GM23338 (cell line): ENCODE measurements at regions not wholly inside any gene's neighbourhood (a gene's known extent, or its start where the extent isn't known, plus 50 kb on each side); places are given as distances from the start of the nearest gene placed in this dataset.

ENCODE experiments used
- EZH2 ChIP-seq: fragments of 200-600 bp; sonication (generic); IDR thresholded peaks from one replicate; pipeline ENCODE4 v1.8.0; 2017; ENCODE audit warnings: antibody characterized with exemption, mild to moderate bottlenecking, low read depth; ENCODE audit not compliant: unreplicated experiment
- TF ChIP-seq, protein P1 (sequence below), 2 experiments: fragments of 200-600 bp in 1 of 2; sonication (generic) in 1 of 2; conservative IDR thresholded peaks; 2 replicates each; pipeline versions ENCODE4 v1.5.1 to v1.6.1; 2016 to 2017; ENCODE audit warnings: antibody characterized with exemption in 2 of 2, low read depth in 2 of 2, mild to moderate bottlenecking in 2 of 2, moderate library complexity in 1 of 2
- TF ChIP-seq, protein P2 (sequence below): IDR thresholded peaks from one replicate; pipeline ENCODE4 v1.6.1; 2018; ENCODE audit warnings: antibody characterized with exemption; ENCODE audit not compliant: unreplicated experiment

DNA sequence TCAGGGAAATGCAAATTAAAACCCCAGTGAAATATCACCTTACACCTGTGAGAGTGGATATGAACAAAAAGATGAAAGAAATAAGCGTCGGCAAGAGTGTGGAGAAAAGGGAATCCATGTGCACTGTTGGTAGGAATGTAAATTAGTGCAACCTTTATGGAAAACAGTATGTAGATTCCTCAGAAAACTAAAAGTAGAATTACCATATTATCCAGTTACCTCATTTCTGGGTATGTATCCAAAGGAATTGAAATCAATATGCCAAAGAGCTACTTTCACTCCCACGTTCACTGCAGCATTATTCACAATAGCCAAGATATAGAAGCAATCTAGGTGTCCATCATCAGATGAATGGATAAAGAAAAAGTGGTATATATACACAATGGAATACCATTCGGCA lies 246.0 kb upstream of the ARHGAP20 start:
- TF ChIP-seq, protein P1, sequence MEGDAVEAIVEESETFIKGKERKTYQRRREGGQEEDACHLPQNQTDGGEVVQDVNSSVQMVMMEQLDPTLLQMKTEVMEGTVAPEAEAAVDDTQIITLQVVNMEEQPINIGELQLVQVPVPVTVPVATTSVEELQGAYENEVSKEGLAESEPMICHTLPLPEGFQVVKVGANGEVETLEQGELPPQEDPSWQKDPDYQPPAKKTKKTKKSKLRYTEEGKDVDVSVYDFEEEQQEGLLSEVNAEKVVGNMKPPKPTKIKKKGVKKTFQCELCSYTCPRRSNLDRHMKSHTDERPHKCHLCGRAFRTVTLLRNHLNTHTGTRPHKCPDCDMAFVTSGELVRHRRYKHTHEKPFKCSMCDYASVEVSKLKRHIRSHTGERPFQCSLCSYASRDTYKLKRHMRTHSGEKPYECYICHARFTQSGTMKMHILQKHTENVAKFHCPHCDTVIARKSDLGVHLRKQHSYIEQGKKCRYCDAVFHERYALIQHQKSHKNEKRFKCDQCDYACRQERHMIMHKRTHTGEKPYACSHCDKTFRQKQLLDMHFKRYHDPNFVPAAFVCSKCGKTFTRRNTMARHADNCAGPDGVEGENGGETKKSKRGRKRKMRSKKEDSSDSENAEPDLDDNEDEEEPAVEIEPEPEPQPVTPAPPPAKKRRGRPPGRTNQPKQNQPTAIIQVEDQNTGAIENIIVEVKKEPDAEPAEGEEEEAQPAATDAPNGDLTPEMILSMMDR (conservative IDR thresholded peaks at IDR 0.05; ENCODE audit: low read depth in 2 of 2) = no peak
- TF ChIP-seq EZH2 = no peak
- TF ChIP-seq, protein P2, sequence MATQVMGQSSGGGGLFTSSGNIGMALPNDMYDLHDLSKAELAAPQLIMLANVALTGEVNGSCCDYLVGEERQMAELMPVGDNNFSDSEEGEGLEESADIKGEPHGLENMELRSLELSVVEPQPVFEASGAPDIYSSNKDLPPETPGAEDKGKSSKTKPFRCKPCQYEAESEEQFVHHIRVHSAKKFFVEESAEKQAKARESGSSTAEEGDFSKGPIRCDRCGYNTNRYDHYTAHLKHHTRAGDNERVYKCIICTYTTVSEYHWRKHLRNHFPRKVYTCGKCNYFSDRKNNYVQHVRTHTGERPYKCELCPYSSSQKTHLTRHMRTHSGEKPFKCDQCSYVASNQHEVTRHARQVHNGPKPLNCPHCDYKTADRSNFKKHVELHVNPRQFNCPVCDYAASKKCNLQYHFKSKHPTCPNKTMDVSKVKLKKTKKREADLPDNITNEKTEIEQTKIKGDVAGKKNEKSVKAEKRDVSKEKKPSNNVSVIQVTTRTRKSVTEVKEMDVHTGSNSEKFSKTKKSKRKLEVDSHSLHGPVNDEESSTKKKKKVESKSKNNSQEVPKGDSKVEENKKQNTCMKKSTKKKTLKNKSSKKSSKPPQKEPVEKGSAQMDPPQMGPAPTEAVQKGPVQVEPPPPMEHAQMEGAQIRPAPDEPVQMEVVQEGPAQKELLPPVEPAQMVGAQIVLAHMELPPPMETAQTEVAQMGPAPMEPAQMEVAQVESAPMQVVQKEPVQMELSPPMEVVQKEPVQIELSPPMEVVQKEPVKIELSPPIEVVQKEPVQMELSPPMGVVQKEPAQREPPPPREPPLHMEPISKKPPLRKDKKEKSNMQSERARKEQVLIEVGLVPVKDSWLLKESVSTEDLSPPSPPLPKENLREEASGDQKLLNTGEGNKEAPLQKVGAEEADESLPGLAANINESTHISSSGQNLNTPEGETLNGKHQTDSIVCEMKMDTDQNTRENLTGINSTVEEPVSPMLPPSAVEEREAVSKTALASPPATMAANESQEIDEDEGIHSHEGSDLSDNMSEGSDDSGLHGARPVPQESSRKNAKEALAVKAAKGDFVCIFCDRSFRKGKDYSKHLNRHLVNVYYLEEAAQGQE = no peak
